Tibial nerve (tissue), 3 donors: ENCODE measurements at regions not wholly inside any gene's neighbourhood (a gene's known extent, or its start where the extent isn't known, plus 50 kb on each side); places are given as distances from the start of the nearest gene placed in this dataset.

ENCODE experiments used
- CTCF ChIP-seq, 5 experiments: fragments of 200-600 bp in 3 of 5; fragments of 450-650 bp in 2 of 5; sonication (generic) in 3 of 5; IDR thresholded peaks; one replicate each; pipeline ENCODE4 v1.5.1; 2016 to 2019; ENCODE audit warnings: antibody characterized with exemption in 5 of 5, mild to moderate bottlenecking in 3 of 5, moderate library complexity in 2 of 5
- POLR2A ChIP-seq, 2 donors: fragments of 450-650 bp; IDR thresholded peaks; one replicate each; pipeline ENCODE4 v1.6.1; 2017; ENCODE audit warnings: antibody characterized with exemption in 2 of 2, mild to moderate bottlenecking in 2 of 2, moderate library complexity in 2 of 2

- TF ChIP-seq CTCF (IDR thresholded peaks at IDR 0.05): no peak
- no peak for TF ChIP-seq POLR2A (IDR thresholded peaks at IDR 0.05)
Measured at GRCh38 chr6:110538416-110539160, 62.2 kb upstream of the SLC22A16 start.
